ENCODE measurements at regions not wholly inside any gene's neighbourhood (a gene's known extent, or its start where the extent isn't known, plus 50 kb on each side); places are given as distances from the start of the nearest gene placed in this dataset.

DNA sequence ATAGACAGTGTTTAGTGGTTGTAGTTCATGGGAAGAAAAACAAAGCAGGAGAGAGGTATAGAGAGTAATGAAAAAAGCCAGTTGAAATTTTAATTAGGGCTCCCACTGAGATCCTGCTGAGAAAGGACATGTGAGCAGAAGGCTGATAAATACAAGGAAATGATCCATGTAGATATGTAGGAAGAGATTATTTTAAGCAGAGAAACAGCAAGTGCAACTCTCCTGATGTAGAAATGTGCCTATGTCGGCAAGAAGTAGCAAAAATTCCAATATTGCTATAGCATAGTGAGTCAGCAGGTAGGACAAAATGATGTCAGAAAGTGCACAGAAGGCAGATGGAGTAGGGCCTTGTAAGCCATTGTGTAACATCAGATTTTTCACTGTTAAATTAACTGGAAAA is 1027.3 kb downstream of the PCDH18 start:
- Histone ChIP-seq H3K9me3 (replicated peaks in 1 of 3) (no peaks in the 10 kb centered on the region), H3K4me1 (replicated peaks in 1 of 2) (no peaks in the 10 kb centered on the region), H3K4me3 (no peak overlapping the region), H3K36me3 (replicated peaks in 1 of 2) (no peaks in the 10 kb centered on the region), H3K27me3 (no peaks in the 10 kb centered on the region), H3K27ac (no peak overlapping the region)
- 50 to 71% (median 58%) methylated on average over 1 of the region's 1 CpG for WGBS, 4 donors
- intact Hi-C loops (cut with DNase I), result no loop called here
- TF ChIP-seq, protein P1, sequence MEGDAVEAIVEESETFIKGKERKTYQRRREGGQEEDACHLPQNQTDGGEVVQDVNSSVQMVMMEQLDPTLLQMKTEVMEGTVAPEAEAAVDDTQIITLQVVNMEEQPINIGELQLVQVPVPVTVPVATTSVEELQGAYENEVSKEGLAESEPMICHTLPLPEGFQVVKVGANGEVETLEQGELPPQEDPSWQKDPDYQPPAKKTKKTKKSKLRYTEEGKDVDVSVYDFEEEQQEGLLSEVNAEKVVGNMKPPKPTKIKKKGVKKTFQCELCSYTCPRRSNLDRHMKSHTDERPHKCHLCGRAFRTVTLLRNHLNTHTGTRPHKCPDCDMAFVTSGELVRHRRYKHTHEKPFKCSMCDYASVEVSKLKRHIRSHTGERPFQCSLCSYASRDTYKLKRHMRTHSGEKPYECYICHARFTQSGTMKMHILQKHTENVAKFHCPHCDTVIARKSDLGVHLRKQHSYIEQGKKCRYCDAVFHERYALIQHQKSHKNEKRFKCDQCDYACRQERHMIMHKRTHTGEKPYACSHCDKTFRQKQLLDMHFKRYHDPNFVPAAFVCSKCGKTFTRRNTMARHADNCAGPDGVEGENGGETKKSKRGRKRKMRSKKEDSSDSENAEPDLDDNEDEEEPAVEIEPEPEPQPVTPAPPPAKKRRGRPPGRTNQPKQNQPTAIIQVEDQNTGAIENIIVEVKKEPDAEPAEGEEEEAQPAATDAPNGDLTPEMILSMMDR (IDR thresholded peaks at IDR 0.05), result no peak
- TF ChIP-seq POLR2A (IDR thresholded peaks at IDR 0.05), result no peak
- DNase-seq, result no peak

- Histone ChIP-seq H3K27ac (no peak overlapping the region), H3K9me3 (replicated peaks in 1 of 3) (no peaks in the 10 kb centered on the region), H3K4me1 (replicated peaks in 1 of 2) (no peaks in the 10 kb centered on the region), H3K36me3 (replicated peaks in 1 of 2) (no peaks in the 10 kb centered on the region), H3K4me3 (no peak overlapping the region), H3K27me3 (no peaks in the 10 kb centered on the region)
- DNase-seq, result no peak
- no peak for TF ChIP-seq POLR2A (IDR thresholded peaks at IDR 0.05)
- TF ChIP-seq, protein P1 (IDR thresholded peaks at IDR 0.05), result no peak
- intact Hi-C loops (cut with DNase I), result no loop called here
These were observed 1036.4 kb downstream of the PCDH18 start for GRCh38 chr4:136495851-136496250.

GRCh38 chr4:136495076-136495475 is 1037.2 kb downstream of the PCDH18 start:
- Histone ChIP-seq H3K9me3 (replicated peaks in 1 of 3) (no peaks in the 10 kb centered on the region), H3K27me3 (no peaks in the 10 kb centered on the region), H3K36me3 (replicated peaks in 1 of 2) (no peaks in the 10 kb centered on the region), H3K4me3 (no peak overlapping the region), H3K27ac (no peak overlapping the region), H3K4me1 (replicated peaks in 1 of 2) (no peaks in the 10 kb centered on the region)
- no peak for DNase-seq
- WGBS, 4 donors, result 51 to 61% (median 55%) methylated on average over 3 of the region's 3 CpGs
- TF ChIP-seq POLR2A (IDR thresholded peaks at IDR 0.05), result no peak
- TF ChIP-seq, protein P1 (IDR thresholded peaks at IDR 0.05), result no peak
- intact Hi-C loops (cut with DNase I), result no loop called here

DNA sequence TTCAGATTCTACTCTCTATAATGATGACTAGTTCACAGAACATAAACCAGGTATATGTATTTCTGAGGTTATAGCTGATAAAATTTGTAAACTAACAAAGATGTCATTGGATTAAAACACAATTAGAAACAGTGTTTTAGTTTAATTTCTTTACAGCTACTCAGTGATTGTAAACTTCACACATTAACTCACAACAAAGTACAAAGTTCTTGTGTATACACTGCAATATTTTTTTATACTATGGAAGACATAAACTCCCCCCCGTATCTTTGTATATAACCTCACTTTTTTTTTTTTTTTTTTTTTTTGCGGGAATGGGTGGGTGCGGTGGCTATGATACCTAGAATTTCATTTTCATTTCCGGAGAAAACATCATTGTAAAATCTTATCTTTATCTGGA is 1043.2 kb downstream of the PCDH18 start:
- Histone ChIP-seq H3K27ac (no peak overlapping the region), H3K4me3 (no peak overlapping the region), H3K4me1 (replicated peaks in 1 of 2) (no peaks in the 10 kb centered on the region), H3K27me3 (no peaks in the 10 kb centered on the region), H3K9me3 (replicated peaks in 1 of 3) (no peaks in the 10 kb centered on the region), H3K36me3 (replicated peaks in 1 of 2) (no peaks in the 10 kb centered on the region)
- DNase-seq, result no peak
- intact Hi-C loops (cut with DNase I), result no loop called here
- WGBS, 4 donors, result 68 to 72% (median 70%) methylated on average over 4 of the region's 4 CpGs
- TF ChIP-seq POLR2A (IDR thresholded peaks at IDR 0.05), result no peak
- TF ChIP-seq, protein P1 (IDR thresholded peaks at IDR 0.05), result no peak
